Neural cell (in vitro differentiated cells): ENCODE measurements at regions not wholly inside any gene's neighbourhood (a gene's known extent, or its start where the extent isn't known, plus 50 kb on each side); places are given as distances from the start of the nearest gene placed in this dataset.

ENCODE experiments used
- H2AFZ ChIP-seq: fragments of 200-600, 300-800 bp; sonication (generic), shearing (Covaris generic); 2 replicates; pipeline ENCODE4 v1.6.0; 2014; ENCODE audit warnings: low read depth, mild to moderate bottlenecking, antibody characterized with exemption, low read length, moderate library complexity
- H3F3A ChIP-seq: fragments of 200-600 bp; shearing (Covaris generic); 2 replicates; pipeline ENCODE4 v1.6.1; 2016; ENCODE audit warnings: mild to moderate bottlenecking, moderate library complexity, mixed read lengths, antibody characterized with exemption, low read length; ENCODE audit not compliant: insufficient read depth, poor library complexity, severe bottlenecking
- H3K27ac ChIP-seq: fragments of 200-600, 300-800 bp; sonication (generic), shearing (Covaris generic); 2 replicates; pipeline ENCODE4 v1.5.1; 2014; ENCODE audit warnings: mild to moderate bottlenecking, low read length, moderate library complexity
- H3K27me3 ChIP-seq: fragments of 300-800, 200-600 bp; sonication (generic), shearing (Covaris generic); 2 replicates; pipeline ENCODE4 v1.6.0; 2014; ENCODE audit warnings: mild to moderate bottlenecking, low read depth, low read length, moderate library complexity; ENCODE audit not compliant: insufficient read depth
- H3K36me3 ChIP-seq: fragments of 300-800, 200-600 bp; sonication (generic), shearing (Covaris generic); 2 replicates; pipeline ENCODE4 v1.5.1; 2014; ENCODE audit warnings: mild to moderate bottlenecking, antibody characterized with exemption, low read length, moderate library complexity; ENCODE audit not compliant: insufficient read depth
- H3K4me2 ChIP-seq: fragments of 300-800, 200-600 bp; sonication (generic), shearing (Covaris generic); 2 replicates; pipeline ENCODE4 v1.6.0; 2014; ENCODE audit warnings: mild to moderate bottlenecking, low read length
- H3K4me3 ChIP-seq: fragments of 300-800, 200-600 bp; sonication (generic), shearing (Covaris generic); 2 replicates; pipeline ENCODE4 v1.5.1; 2014; ENCODE audit warnings: mild to moderate bottlenecking, low read length, moderate library complexity
- H3K79me2 ChIP-seq: fragments of 200-600 bp; shearing (Covaris generic); replicated peaks from 2 replicates; pipeline ENCODE4 v1.6.0; 2014; ENCODE audit warnings: mild to moderate bottlenecking, low read length, moderate library complexity; ENCODE audit not compliant: insufficient read depth
- H3K9ac ChIP-seq: fragments of 300-800, 200-600 bp; sonication (generic), shearing (Covaris generic); 2 replicates; pipeline ENCODE4 v1.6.1; 2016; ENCODE audit warnings: mild to moderate bottlenecking, low read length, mixed read lengths
- H3K9me2 ChIP-seq: fragments of 200-600 bp; shearing (Covaris generic); 2 replicates; pipeline ENCODE4 v1.6.1; 2016; ENCODE audit warnings: mild to moderate bottlenecking, low read length, mixed read lengths; ENCODE audit not compliant: insufficient read depth
- H3K9me3 ChIP-seq: fragments of 200-600, 300-800 bp; sonication (generic), shearing (Covaris generic); 2 replicates; pipeline ENCODE4 v1.6.1; 2016; ENCODE audit warnings: mild to moderate bottlenecking, mixed run types, low read length, moderate library complexity, mixed read lengths
- H4K20me1 ChIP-seq: fragments of 200-600 bp; shearing (Covaris generic); 2 replicates; pipeline ENCODE4 v1.6.1; 2016; ENCODE audit warnings: mild to moderate bottlenecking, mixed run types; ENCODE audit not compliant: insufficient read depth
- CTCF ChIP-seq: fragments of 450-650 bp; IDR thresholded peaks from 2 replicates; pipeline ENCODE4 v1.5.1; 2014; ENCODE audit warnings: antibody characterized with exemption, mild to moderate bottlenecking, moderate library complexity; ENCODE audit not compliant: poor library complexity, severe bottlenecking
- EP300 ChIP-seq: fragments of 450-650 bp; conservative IDR thresholded peaks from 2 replicates; pipeline ENCODE4 v1.6.1; 2014; ENCODE audit warnings: antibody characterized with exemption, mild to moderate bottlenecking, moderate library complexity; ENCODE audit not compliant: poor library complexity, severe bottlenecking
- EZH2 ChIP-seq: fragments of 200-600, 300-800 bp; shearing (Covaris generic), sonication (generic); IDR thresholded peaks from 2 replicates; pipeline ENCODE4 v1.6.1; 2014; ENCODE audit warnings: antibody characterized with exemption, low read length, borderline replicate concordance, mild to moderate bottlenecking; ENCODE audit not compliant: insufficient read depth, poor library complexity, severe bottlenecking
- MXI1 ChIP-seq: fragments of 450-650 bp; conservative IDR thresholded peaks from 2 replicates; pipeline ENCODE4 v1.6.1; 2014; ENCODE audit warnings: antibody characterized with exemption, mild to moderate bottlenecking; ENCODE audit not compliant: poor library complexity, severe bottlenecking
- POLR2AphosphoS5 ChIP-seq: IDR thresholded peaks from 2 replicates; pipeline ENCODE4 v1.6.1; 2012
- RAD21 ChIP-seq: fragments of 450-650 bp; conservative IDR thresholded peaks from 2 replicates; pipeline ENCODE4 v1.6.1; 2014; ENCODE audit warnings: antibody characterized with exemption, mild to moderate bottlenecking, moderate library complexity
- REST ChIP-seq: IDR thresholded peaks from 2 replicates; pipeline ENCODE4 v1.6.1; 2012; ENCODE audit warnings: borderline replicate concordance
- SMC3 ChIP-seq: fragments of 450-650 bp; conservative IDR thresholded peaks from 2 replicates; pipeline ENCODE4 v1.6.1; 2014; ENCODE audit warnings: antibody characterized with exemption, mild to moderate bottlenecking, moderate library complexity; ENCODE audit not compliant: poor library complexity
- TAF1 ChIP-seq: IDR thresholded peaks from 2 replicates; pipeline ENCODE4 v1.6.1; 2012; ENCODE audit warnings: low read depth

GRCh38 chr2:145731467-145731866 is 1211.5 kb upstream of the ZEB2 start:
- Histone ChIP-seq H3F3A (no peaks in the 10 kb centered on the region), H3K36me3 (no peaks in the 10 kb centered on the region), H2AFZ (no peak overlapping the region), H3K9ac (no peak overlapping the region), H3K9me3 (no peaks in the 10 kb centered on the region), H3K27me3 (no peaks in the 10 kb centered on the region), H4K20me1 (no peaks in the 10 kb centered on the region), H3K4me3 (no peak overlapping the region), H3K4me2 (no peak overlapping the region), H3K9me2 (no peaks in the 10 kb centered on the region), H3K79me2 (no peaks in the 10 kb centered on the region), H3K27ac (no peak overlapping the region)
- TF ChIP-seq RAD21 (no peak), TAF1 (no peak), EP300 (no peak), POLR2AphosphoS5 (no peak), MXI1 (no peak), CTCF (no peak), EZH2 (no peak), SMC3 (no peak), REST (no peak)

- Histone ChIP-seq H3K4me3 (no peak overlapping the region), H3K9ac (no peak overlapping the region), H2AFZ (no peak overlapping the region), H4K20me1 (no peaks in the 10 kb centered on the region), H3K9me3 (no peaks in the 10 kb centered on the region), H3K9me2 (no peaks in the 10 kb centered on the region), H3K4me2 (no peak overlapping the region), H3K27ac (no peak overlapping the region), H3K27me3 (no peaks in the 10 kb centered on the region), H3K79me2 (no peaks in the 10 kb centered on the region), H3F3A (no peaks in the 10 kb centered on the region), H3K36me3 (no peaks in the 10 kb centered on the region)
- peak; percentile 65 for TF ChIP-seq POLR2AphosphoS5
- no peak for TF ChIP-seq EZH2
- no peak for TF ChIP-seq REST
- no peak for TF ChIP-seq RAD21
- TF ChIP-seq MXI1: no peak
- TF ChIP-seq SMC3: no peak
- TF ChIP-seq TAF1: no peak
- TF ChIP-seq EP300: peak; percentile 20
Measured at GRCh38 chr2:145729993-145730770, 1210.3 kb upstream of the ZEB2 start.
